WTC11 (cell line): ENCODE measurements at regions not wholly inside any gene's neighbourhood (a gene's known extent, or its start where the extent isn't known, plus 50 kb on each side); places are given as distances from the start of the nearest gene placed in this dataset.

ENCODE experiments used
- ATAC-seq: fragments of 200-7000 bp; cut with Tn5 transposase; 2 replicates; pipeline ENCODE4 v1.10.0; 2021; ENCODE audit warnings: mild to moderate bottlenecking, moderate library complexity
- CTCF ChIA-PET: fragments of 300-600 bp; sonication (Branson Sonifier 250); formaldehyde crosslinking; loops from one replicate; lab custom pipeline; 2021; ENCODE audit warnings: antibody characterized with exemption; lab: Charles Lee
- POLR2A ChIA-PET: fragments of 350-600 bp; sonication (Branson Sonifier 250); formaldehyde crosslinking; loops from one replicate; lab custom pipeline; 2021; ENCODE audit warnings: antibody characterized with exemption; lab: Charles Lee
- DNase-seq: peaks from one replicate; pipeline ENCODE4 v3.0.0; 2021; ENCODE audit warnings: low spot score
- H3K27ac Mint-ChIP-seq: 2 replicates; pipeline ENCODE4 v1.8.0; 2021; ENCODE audit warnings: mixed read lengths
- H3K27me3 Mint-ChIP-seq: 2 replicates; pipeline ENCODE4 v1.8.0; 2021; ENCODE audit warnings: low read depth, mild to moderate bottlenecking, moderate library complexity, mixed read lengths
- H3K36me3 Mint-ChIP-seq: 2 replicates; pipeline ENCODE4 v1.8.0; 2021; ENCODE audit warnings: mixed read lengths
- H3K4me1 Mint-ChIP-seq: 2 replicates; pipeline ENCODE4 v1.8.0; 2022; ENCODE audit warnings: mixed read lengths
- H3K4me3 Mint-ChIP-seq: 2 replicates; pipeline ENCODE4 v1.8.0; 2021; ENCODE audit warnings: mild to moderate bottlenecking, moderate library complexity, mixed read lengths
- H3K9me3 Mint-ChIP-seq: 2 replicates; pipeline ENCODE4 v1.8.0; 2021; ENCODE audit warnings: mixed read lengths
- AFF4 ChIP-seq: sonication (generic); formaldehyde crosslinking; IDR thresholded peaks from 2 replicates; pipeline ENCODE4 v1.8.1; 2023; ENCODE audit warnings: mild to moderate bottlenecking, missing genetic modification reagents, borderline replicate concordance
- CBFB ChIP-seq: sonication (generic); formaldehyde crosslinking; IDR thresholded peaks from 2 replicates; pipeline ENCODE4 v1.8.1; 2022; ENCODE audit warnings: mild to moderate bottlenecking, low read depth, missing genetic modification reagents
- CDX4 ChIP-seq: fragments of 250-450 bp; sonication (Bioruptor Pico); IDR thresholded peaks from 2 replicates; pipeline ENCODE4 v1.9.0; 2021; ENCODE audit warnings: moderate library complexity, mild to moderate bottlenecking, inconsistent platforms, borderline replicate concordance
- CREB1 ChIP-seq: sonication (generic); formaldehyde crosslinking; IDR thresholded peaks from 2 replicates; pipeline ENCODE4 v1.8.0; 2023; ENCODE audit warnings: mild to moderate bottlenecking, missing genetic modification reagents
- ESRRA ChIP-seq: sonication (generic); formaldehyde crosslinking; IDR thresholded peaks from 2 replicates; pipeline ENCODE4 v1.8.1; 2022; ENCODE audit warnings: mild to moderate bottlenecking, missing genetic modification reagents, borderline replicate concordance
- ETV6 ChIP-seq: sonication (generic); formaldehyde crosslinking; IDR thresholded peaks from 2 replicates; pipeline ENCODE4 v1.8.1; 2022; ENCODE audit warnings: mild to moderate bottlenecking, missing genetic modification reagents
- FOXK1 ChIP-seq: sonication (generic); formaldehyde crosslinking; IDR thresholded peaks from 2 replicates; pipeline ENCODE4 v1.8.0; 2022; ENCODE audit warnings: mild to moderate bottlenecking, moderate library complexity, missing genetic modification reagents
- KAT7 ChIP-seq: sonication (generic); formaldehyde crosslinking; IDR thresholded peaks from 2 replicates; pipeline ENCODE4 v1.8.1; 2023; ENCODE audit warnings: missing genetic modification reagents, mild to moderate bottlenecking, borderline replicate concordance
- MAX ChIP-seq: sonication (generic); formaldehyde crosslinking; IDR thresholded peaks from 2 replicates; pipeline ENCODE4 v1.8.0; 2022; ENCODE audit warnings: mild to moderate bottlenecking, missing genetic modification reagents
- NFYB ChIP-seq: sonication (generic); formaldehyde crosslinking; conservative IDR thresholded peaks from 2 replicates; pipeline ENCODE4 v1.8.0; 2022; ENCODE audit warnings: low read depth, missing genetic modification reagents
- OVOL2 ChIP-seq: fragments of 250-450 bp; sonication (Bioruptor Pico); IDR thresholded peaks from 2 replicates; pipeline ENCODE4 v1.9.0; 2021; ENCODE audit warnings: mild to moderate bottlenecking, borderline replicate concordance
- SP1 ChIP-seq: sonication (generic); formaldehyde crosslinking; conservative IDR thresholded peaks from 2 replicates; pipeline ENCODE4 v1.8.1; 2022; ENCODE audit warnings: missing genetic modification reagents
- TCF7 ChIP-seq: sonication (generic); formaldehyde crosslinking; IDR thresholded peaks from 2 replicates; pipeline ENCODE4 v1.8.0; 2022; ENCODE audit warnings: mild to moderate bottlenecking, low read depth, missing genetic modification reagents, moderate library complexity
- ZNF219 ChIP-seq: sonication (generic); formaldehyde crosslinking; IDR thresholded peaks from 2 replicates; pipeline ENCODE4 v1.8.0; 2023; ENCODE audit warnings: missing genetic modification reagents, mild to moderate bottlenecking, borderline replicate concordance
- ZNF423 ChIP-seq: fragments of 250-450 bp; sonication (Bioruptor Pico); IDR thresholded peaks from 2 replicates; pipeline ENCODE4 v2.1.2; 2022; ENCODE audit warnings: mild to moderate bottlenecking, moderate library complexity
- ZNF425 ChIP-seq: fragments of 250-450 bp; sonication (Bioruptor Pico); conservative IDR thresholded peaks from 2 replicates; pipeline ENCODE4 v1.9.0; 2021; ENCODE audit warnings: mild to moderate bottlenecking
- ZSCAN18 ChIP-seq: fragments of 250-450 bp; sonication (Bioruptor Pico); IDR thresholded peaks from 2 replicates; pipeline ENCODE4 v2.1.2; 2022; ENCODE audit warnings: mild to moderate bottlenecking, moderate library complexity

GRCh38 chr1:208318150-208318734 lies 74.1 kb upstream of the PLXNA2 start:
- Mint-ChIP-seq H3K27me3 (no peaks in the 10 kb centered on the region; the same call in 1 of the 2 replicates), H3K36me3 (no peaks in the 10 kb centered on the region), H3K4me1 (no peaks in the 10 kb centered on the region), H3K4me3 (no peak overlapping the region), H3K9me3 (no peaks in the 10 kb centered on the region), H3K27ac (no peak overlapping the region)
- no peak for TF ChIP-seq ETV6 (CRISPR knock-in tag)
- TF ChIP-seq CDX4, result no peak
- no peak for TF ChIP-seq KAT7 (CRISPR knock-in tag)
- CTCF ChIA-PET, result no interaction called here
- ATAC-seq (no peak), DNase-seq (no peak)
- POLR2A ChIA-PET, result no interaction called here

GRCh38 chr1:208324005-208324404 lies 79.8 kb upstream of the PLXNA2 start:
- ATAC-seq, result peak; percentile 36; the same call in 1 of the 2 replicates
- POLR2A ChIA-PET, result no interaction called here
- TF ChIP-seq ETV6 (CRISPR knock-in tag) (no peak), MAX (no peak), ZNF219 (no peak)
- peaks cover 17% of the 10 kb centered on the region for H3K4me1 Mint-ChIP-seq
- H3K9me3 Mint-ChIP-seq, result no peaks in the 10 kb centered on the region
- DNase-seq, result no peak
- CTCF ChIA-PET, result interaction anchor here (0.8 kb wide), 1 partner anchor 17 kb away, joined by 6 read pairs; no protein-coding TSS in a partner anchor
- H3K4me3 Mint-ChIP-seq, result no peak overlapping the region
- no peaks in the 10 kb centered on the region for H3K27me3 Mint-ChIP-seq
- H3K36me3 Mint-ChIP-seq, result no peaks in the 10 kb centered on the region
- H3K27ac Mint-ChIP-seq, result no peak overlapping the region

- ATAC-seq (no peak), DNase-seq (no peak)
- POLR2A ChIA-PET, result no interaction called here
- H3K4me1 Mint-ChIP-seq, result peaks cover 17% of the 10 kb centered on the region
- TF ChIP-seq AFF4 (CRISPR knock-in tag), result no peak
- TF ChIP-seq TCF7 (CRISPR knock-in tag), result no peak
- TF ChIP-seq CBFB (CRISPR knock-in tag), result no peak
- TF ChIP-seq SP1, result no peak
- no peak for TF ChIP-seq NFYB (CRISPR knock-in tag)
- no peak for TF ChIP-seq ZNF425
- TF ChIP-seq OVOL2 (CRISPR knock-in tag), result no peak
- no peak for TF ChIP-seq CREB1 (CRISPR knock-in tag)
- TF ChIP-seq FOXK1 (CRISPR knock-in tag), result no peak
- no peak for TF ChIP-seq ESRRA (CRISPR knock-in tag)
- TF ChIP-seq ZSCAN18 (CRISPR knock-in tag), result no peak
- TF ChIP-seq ZNF423, result no peak
- no peak overlapping the region for H3K4me3 Mint-ChIP-seq
- H3K27ac Mint-ChIP-seq, result no peak overlapping the region; the same call in 1 of the 2 replicates
- H3K36me3 Mint-ChIP-seq, result no peaks in the 10 kb centered on the region
- CTCF ChIA-PET, result no interaction called here
- no peaks in the 10 kb centered on the region for H3K9me3 Mint-ChIP-seq
- no peaks in the 10 kb centered on the region for H3K27me3 Mint-ChIP-seq
Observed at GRCh38 chr1:208326033-208326432, 81.8 kb upstream of the PLXNA2 start.
